GM12878 (cell line): ENCODE measurements at regions not wholly inside any gene's neighbourhood (a gene's known extent, or its start where the extent isn't known, plus 50 kb on each side); places are given as distances from the start of the nearest gene placed in this dataset.
A peak's percentile ranks its signal among the peaks of the same experiment; 100 is the strongest.

ENCODE experiments used
- BCLAF1 ChIP-seq: fragments of 450-650 bp; IDR thresholded peaks from 2 replicates; pipeline ENCODE4 v1.6.1; 2017; ENCODE audit warnings: antibody characterized with exemption, mild to moderate bottlenecking, moderate library complexity
- BRCA1 ChIP-seq: IDR thresholded peaks from 2 replicates; pipeline ENCODE4 v1.6.1; 2011; ENCODE audit warnings: low read depth, low read length, improper control_type of control experiment
- CBX3 ChIP-seq: fragments of 200-600 bp; sonication (generic); IDR thresholded peaks from 2 replicates; pipeline ENCODE4 v1.6.1; 2016; ENCODE audit warnings: low read depth, borderline replicate concordance
- CHD2 ChIP-seq: IDR thresholded peaks from 2 replicates; pipeline ENCODE4 v1.6.1; 2011; ENCODE audit warnings: low read depth, low read length, improper control_type of control experiment, borderline replicate concordance
- E2F8 ChIP-seq: fragments of 450-650 bp; IDR thresholded peaks from 2 replicates; pipeline ENCODE4 v1.6.1; 2018; ENCODE audit warnings: mild to moderate bottlenecking, low read depth, moderate library complexity; ENCODE audit not compliant: partially characterized antibody
- EGR1 ChIP-seq, 2 experiments: IDR thresholded peaks; 1 replicate in 1 of 2; 2 replicates in 1 of 2; pipeline ENCODE4 v1.6.1; 2011 to 2012; ENCODE audit warnings: low read depth in 2 of 2, low read length in 2 of 2, borderline replicate concordance in 1 of 2, mild to moderate bottlenecking in 1 of 2, moderate library complexity in 1 of 2
- FOS ChIP-seq: IDR thresholded peaks from 3 replicates; pipeline ENCODE4 v1.6.1; 2011; ENCODE audit warnings: borderline replicate concordance; ENCODE audit not compliant: insufficient read length; ENCODE audit errors: extremely low read depth
- IKZF1 ChIP-seq: fragments of 450-650 bp; conservative IDR thresholded peaks from 2 replicates; pipeline ENCODE4 v1.6.1; 2017; ENCODE audit warnings: antibody characterized with exemption, mild to moderate bottlenecking
- KDM1A ChIP-seq: fragments of 200-600 bp; sonication (generic); IDR thresholded peaks from 2 replicates; pipeline ENCODE4 v1.6.1; 2016; ENCODE audit warnings: borderline replicate concordance
- NFIC ChIP-seq: IDR thresholded peaks from 2 replicates; pipeline ENCODE4 v1.6.1; 2012; ENCODE audit warnings: low read depth, mild to moderate bottlenecking, inconsistent platforms, low read length, moderate library complexity
- NRF1 ChIP-seq: conservative IDR thresholded peaks from 2 replicates; pipeline ENCODE4 v1.6.1; 2011; ENCODE audit warnings: mild to moderate bottlenecking, low read depth, low read length, improper control_type of control experiment
- PAX8 ChIP-seq: fragments of 450-650 bp; IDR thresholded peaks from 2 replicates; pipeline ENCODE4 v1.6.1; 2017; ENCODE audit warnings: mild to moderate bottlenecking, moderate library complexity
- PKNOX1 ChIP-seq: fragments of 450-650 bp; IDR thresholded peaks from 2 replicates; pipeline ENCODE4 v1.6.1; 2016; ENCODE audit warnings: mild to moderate bottlenecking
- PML ChIP-seq: IDR thresholded peaks from 2 replicates; pipeline ENCODE4 v1.6.1; 2012; ENCODE audit warnings: low read length, inconsistent platforms
- POU2F2 ChIP-seq: IDR thresholded peaks from 3 replicates; pipeline ENCODE4 v1.6.1; 2011; ENCODE audit warnings: low read depth, mild to moderate bottlenecking, low read length, borderline replicate concordance
- RAD21 ChIP-seq: IDR thresholded peaks from 2 replicates; pipeline ENCODE4 v1.6.1; 2011; ENCODE audit warnings: mild to moderate bottlenecking, low read depth, low read length, moderate library complexity; ENCODE audit not compliant: insufficient read depth
- SIN3A ChIP-seq: IDR thresholded peaks from 2 replicates; pipeline ENCODE4 v1.6.1; 2012; ENCODE audit warnings: low read depth, low read length, improper control_type of control experiment
- SMAD1 ChIP-seq: fragments of 450-650 bp; IDR thresholded peaks from 2 replicates; pipeline ENCODE4 v1.6.1; 2018; ENCODE audit warnings: mild to moderate bottlenecking, low read depth; ENCODE audit not compliant: partially characterized antibody
- SRF ChIP-seq, 2 experiments: IDR thresholded peaks; 2 replicates each; pipeline ENCODE4 v1.6.1; 2011; ENCODE audit warnings: low read depth in 2 of 2, low read length in 2 of 2, mild to moderate bottlenecking in 1 of 2, moderate library complexity in 1 of 2
- STAT3 ChIP-seq: IDR thresholded peaks from 2 replicates; pipeline ENCODE4 v1.6.1; 2011; ENCODE audit warnings: low read depth, low read length, improper control_type of control experiment
- WRNIP1 ChIP-seq: IDR thresholded peaks from 2 replicates; pipeline ENCODE4 v1.6.1; 2011; ENCODE audit warnings: low read depth, low read length, improper control_type of control experiment, borderline replicate concordance
- ZNF687 ChIP-seq: fragments of 450-650 bp; IDR thresholded peaks from 2 replicates; pipeline ENCODE4 v1.6.1; 2017; ENCODE audit warnings: mild to moderate bottlenecking, moderate library complexity

- TF ChIP-seq PKNOX1: no peak
- TF ChIP-seq STAT3: no peak
- TF ChIP-seq NFIC: peak; percentile 55; the same call in 1 of the 2 replicates
- TF ChIP-seq E2F8: no peak
- no peak for TF ChIP-seq SIN3A
- TF ChIP-seq WRNIP1: no peak
- TF ChIP-seq CHD2: no peak
- TF ChIP-seq ZNF687: no peak
- no peak for TF ChIP-seq EGR1 (IDR thresholded peaks at IDR 0.05; ENCODE audit: borderline replicate concordance in 1 of 2, low read depth in 2 of 2, low read length in 2 of 2)
- TF ChIP-seq RAD21: no peak
- no peak for TF ChIP-seq KDM1A
- TF ChIP-seq NRF1: no peak
- TF ChIP-seq POU2F2: no peak
- no peak for TF ChIP-seq BCLAF1
- no peak for TF ChIP-seq BRCA1
- TF ChIP-seq FOS: no peak
- TF ChIP-seq IKZF1: no peak
- TF ChIP-seq SRF (IDR thresholded peaks at IDR 0.05; ENCODE audit: low read depth in 2 of 2, low read length in 2 of 2): no peak
- no peak for TF ChIP-seq PML
- TF ChIP-seq SMAD1: no peak
- no peak for TF ChIP-seq PAX8
- no peak for TF ChIP-seq CBX3
These were observed 460.7 kb downstream of the NTRK2 start (continued) for GRCh38 chr9:85130260-85130659.
